ENCODE measurements at regions not wholly inside any gene's neighbourhood (a gene's known extent, or its start where the extent isn't known, plus 50 kb on each side); places are given as distances from the start of the nearest gene placed in this dataset.

DNA sequence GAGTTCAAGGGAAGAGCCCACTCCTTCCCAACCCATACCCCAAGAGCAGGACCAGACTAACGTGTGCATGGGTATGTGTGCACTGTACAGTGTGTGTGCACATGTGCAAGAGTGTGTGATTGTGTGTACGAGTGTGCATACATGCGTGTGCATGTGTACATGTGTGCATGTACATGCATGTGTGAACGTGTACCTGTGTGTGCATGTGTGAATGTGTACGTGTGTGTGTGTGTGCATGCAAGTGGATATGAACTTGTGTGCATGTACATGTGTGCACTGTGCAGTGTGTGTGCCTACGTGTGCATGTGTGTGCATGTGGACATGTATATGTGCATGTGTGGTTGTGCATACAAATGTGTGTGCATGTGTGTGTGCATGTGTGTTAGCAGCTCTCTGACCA, 223.1 kb downstream of the RBFOX3 start:
- DNase-seq (ENCODE audit: insufficient read length, low spot score), result no peak
- TF ChIP-seq, protein P1, sequence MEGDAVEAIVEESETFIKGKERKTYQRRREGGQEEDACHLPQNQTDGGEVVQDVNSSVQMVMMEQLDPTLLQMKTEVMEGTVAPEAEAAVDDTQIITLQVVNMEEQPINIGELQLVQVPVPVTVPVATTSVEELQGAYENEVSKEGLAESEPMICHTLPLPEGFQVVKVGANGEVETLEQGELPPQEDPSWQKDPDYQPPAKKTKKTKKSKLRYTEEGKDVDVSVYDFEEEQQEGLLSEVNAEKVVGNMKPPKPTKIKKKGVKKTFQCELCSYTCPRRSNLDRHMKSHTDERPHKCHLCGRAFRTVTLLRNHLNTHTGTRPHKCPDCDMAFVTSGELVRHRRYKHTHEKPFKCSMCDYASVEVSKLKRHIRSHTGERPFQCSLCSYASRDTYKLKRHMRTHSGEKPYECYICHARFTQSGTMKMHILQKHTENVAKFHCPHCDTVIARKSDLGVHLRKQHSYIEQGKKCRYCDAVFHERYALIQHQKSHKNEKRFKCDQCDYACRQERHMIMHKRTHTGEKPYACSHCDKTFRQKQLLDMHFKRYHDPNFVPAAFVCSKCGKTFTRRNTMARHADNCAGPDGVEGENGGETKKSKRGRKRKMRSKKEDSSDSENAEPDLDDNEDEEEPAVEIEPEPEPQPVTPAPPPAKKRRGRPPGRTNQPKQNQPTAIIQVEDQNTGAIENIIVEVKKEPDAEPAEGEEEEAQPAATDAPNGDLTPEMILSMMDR (IDR thresholded peaks at IDR 0.05; ENCODE audit: insufficient read depth, missing control alignments), result no peak
- FAIRE-seq, result no peak

DNA sequence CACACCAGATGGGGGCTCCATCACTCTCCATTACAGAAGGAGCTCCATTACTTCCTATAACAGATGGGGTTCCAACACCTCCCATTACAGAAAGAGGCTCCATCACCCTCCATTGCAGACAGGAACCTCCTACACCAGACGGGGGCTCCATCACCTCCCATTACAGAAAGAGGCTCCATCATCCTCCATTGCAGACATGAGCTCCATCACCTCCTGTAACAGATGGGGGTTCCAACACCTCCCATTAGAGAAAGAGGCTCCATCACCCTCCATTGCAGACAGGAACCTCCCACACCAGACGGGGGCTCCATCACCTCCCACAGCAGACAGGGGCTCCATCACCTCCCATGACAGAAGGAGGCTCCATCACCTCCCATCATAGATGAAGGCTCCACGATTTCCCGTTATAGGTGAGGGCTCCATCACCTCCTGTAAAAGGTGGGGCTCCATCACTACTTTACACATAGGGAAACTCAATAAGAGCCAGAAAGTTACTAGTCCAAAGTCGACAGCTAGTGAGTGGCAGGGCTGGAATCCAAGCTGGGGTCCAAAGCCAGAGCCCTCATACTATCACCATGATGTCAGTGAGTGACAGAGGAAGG, 224.8 kb downstream of the RBFOX3 start:
- TF ChIP-seq, protein P1 (IDR thresholded peaks at IDR 0.05; ENCODE audit: insufficient read depth, missing control alignments), result no peak
- no peak for DNase-seq (ENCODE audit: insufficient read length, low spot score)
- no peak for FAIRE-seq

DNA sequence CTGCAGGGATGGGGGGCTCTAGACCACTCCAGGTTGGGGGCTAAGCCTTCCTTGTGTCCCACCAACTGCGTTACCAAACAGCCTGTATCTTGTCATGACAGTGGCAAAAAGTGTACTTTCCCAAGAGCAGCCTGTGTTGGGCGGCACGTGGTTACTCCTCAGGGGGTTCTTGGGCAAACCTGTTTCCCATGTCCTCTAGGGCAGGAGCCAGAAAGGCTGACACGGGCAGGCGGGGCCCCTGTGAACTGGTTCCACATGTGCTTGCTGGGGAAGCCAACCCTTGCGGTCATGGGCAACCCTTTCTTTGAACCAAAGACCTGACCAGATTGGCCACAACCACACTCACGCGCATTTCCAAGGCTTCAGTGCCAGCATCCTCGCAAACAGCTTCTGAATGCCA, 228.5 kb downstream of the RBFOX3 start:
- TF ChIP-seq, protein P1 (IDR thresholded peaks at IDR 0.05; ENCODE audit: insufficient read depth, missing control alignments), result no peak
- FAIRE-seq (no peak), DNase-seq (ENCODE audit: insufficient read length, low spot score) (no peak)

DNA sequence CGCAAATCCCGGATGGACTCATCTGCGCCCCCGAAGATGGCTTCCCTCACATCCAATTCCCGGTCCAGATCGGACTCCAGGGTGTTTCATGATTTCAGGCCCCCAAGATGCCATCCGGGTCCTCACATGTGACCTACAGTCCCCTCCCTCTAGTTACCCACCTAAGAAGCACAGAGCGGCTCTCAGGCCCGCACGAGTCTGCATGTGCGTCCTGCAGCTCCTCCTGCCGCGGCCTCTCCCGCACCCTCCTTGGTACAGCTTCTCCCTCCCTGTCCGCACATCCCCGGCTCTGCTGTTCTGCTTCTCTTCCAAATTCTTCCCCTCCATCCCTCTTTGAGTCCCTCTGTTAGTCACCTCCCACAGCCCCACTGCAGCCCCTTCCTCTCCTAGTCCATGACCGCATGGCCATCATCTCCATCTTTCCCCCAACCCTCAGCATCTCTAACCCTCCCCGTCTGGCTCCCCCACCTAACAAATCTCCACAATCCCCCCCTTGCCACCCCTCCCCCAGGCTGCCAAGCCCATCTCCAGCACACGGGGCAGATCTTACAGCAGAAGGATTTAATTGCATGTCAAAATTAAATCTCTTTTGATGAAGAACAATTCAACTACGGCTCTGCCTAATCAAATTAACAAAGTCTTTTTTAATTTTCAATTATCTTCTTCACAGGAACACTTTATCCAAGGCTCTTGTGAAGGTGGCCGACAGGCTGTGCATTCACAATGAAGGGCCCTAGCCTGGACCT, 231.0 kb downstream of the RBFOX3 start:
- TF ChIP-seq, protein P1 (IDR thresholded peaks at IDR 0.05; ENCODE audit: insufficient read depth, missing control alignments), result no peak
- no peak for DNase-seq (ENCODE audit: insufficient read length, low spot score)
- no peak for FAIRE-seq

DNA sequence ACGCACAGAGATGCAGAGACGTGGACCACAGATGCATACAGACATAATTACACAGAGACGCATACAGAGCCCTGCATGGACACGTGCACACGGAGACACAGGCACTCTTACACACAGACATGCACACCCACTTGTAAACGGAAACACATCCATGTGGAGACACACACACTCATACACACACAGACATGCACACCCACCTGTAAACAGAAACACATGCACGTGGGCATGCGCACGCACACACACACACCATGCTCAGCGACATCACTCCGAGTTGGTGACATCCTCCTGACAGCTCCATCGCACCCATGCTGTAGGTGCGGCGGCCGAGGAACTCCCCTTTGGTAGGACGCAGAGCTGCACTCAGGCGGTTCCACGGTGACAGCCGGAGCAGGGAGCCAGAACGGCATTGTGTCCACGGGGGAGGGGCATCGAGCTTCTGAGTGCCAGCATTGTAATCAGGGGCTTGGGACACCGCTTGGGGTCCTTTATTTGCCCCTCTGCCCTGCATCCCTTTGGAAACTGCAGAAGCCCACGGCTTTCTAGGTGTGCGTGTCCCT, 233.5 kb downstream of the RBFOX3 start:
- TF ChIP-seq, protein P1 (IDR thresholded peaks at IDR 0.05; ENCODE audit: insufficient read depth, missing control alignments), result no peak
- FAIRE-seq, result no peak
- DNase-seq (ENCODE audit: insufficient read length, low spot score), result no peak

DNA sequence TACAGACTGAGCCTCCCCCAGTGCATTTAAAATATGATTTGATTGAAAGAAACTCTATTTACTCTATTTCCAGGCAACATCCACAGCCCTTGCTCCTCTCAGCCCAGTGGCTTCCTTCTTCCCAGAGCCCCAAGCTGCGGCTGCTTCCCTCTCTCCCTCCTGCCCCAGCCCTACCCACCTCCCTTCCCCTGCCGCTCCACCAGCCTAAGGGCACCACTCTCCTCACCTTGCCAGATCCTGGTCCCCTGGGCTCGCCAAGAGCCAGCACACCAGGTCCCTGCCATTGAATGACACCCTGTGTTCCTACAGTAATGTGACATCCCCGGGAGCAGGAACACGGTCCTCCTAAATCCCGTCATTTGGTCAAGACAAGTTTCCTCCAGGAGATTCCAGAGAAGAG, 236.0 kb downstream of the RBFOX3 start:
- FAIRE-seq (no peak), DNase-seq (ENCODE audit: insufficient read length, low spot score) (no peak)
- TF ChIP-seq, protein P1 (IDR thresholded peaks at IDR 0.05; ENCODE audit: insufficient read depth, missing control alignments), result no peak
